ENCODE measurements at regions not wholly inside any gene's neighbourhood (a gene's known extent, or its start where the extent isn't known, plus 50 kb on each side); places are given as distances from the start of the nearest gene placed in this dataset.

DNA sequence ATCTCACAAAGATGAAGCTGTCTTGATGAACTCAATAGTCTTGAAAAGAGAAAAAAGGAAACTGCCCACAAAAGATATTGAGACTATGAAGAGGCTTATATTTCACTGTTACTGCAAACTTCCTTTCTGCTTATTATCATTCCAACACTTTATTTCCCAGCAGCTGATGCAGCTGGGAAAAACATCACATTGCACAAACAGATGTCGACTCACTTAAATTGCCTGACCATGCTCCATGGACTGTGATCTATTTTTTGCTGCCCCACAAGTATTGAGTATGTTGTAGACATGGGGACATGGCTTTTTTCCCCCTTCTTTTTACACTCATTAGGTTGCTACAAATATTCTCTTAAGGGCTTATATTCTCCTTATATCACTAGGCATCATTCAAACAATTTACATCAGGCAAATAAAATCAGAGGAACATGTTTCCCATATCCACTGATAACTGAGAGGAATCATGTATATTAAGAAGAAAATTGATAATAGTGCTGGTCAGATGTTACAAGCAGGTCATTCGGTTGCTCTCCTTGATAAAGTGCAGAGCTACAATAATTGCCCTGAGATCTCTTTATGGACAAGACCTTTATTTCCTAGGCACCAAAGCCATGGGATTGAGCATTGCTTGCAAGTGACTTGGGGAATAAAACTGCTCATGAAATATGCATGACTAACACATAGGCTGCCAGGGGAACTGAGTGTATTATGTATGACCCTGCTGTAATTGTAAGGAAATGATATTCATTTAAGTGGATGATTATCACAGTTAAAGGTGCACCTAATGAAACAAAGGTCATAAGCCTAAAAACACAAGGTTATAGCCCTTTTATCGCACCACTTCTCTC, 509.9 kb downstream of the ZNF608 start:
- no peaks in the 10 kb centered on the region for H3K79me2 ChIP-seq (ENCODE audit: insufficient read depth, low read length)
- no peak for DNase-seq
- Mint-ChIP-seq H3K4me1 (peaks cover 51 to 53% of the 10 kb centered on the region in 2 experiments), H3K9me3 (peaks cover 0 to 5% of the 10 kb centered on the region in 2 experiments; a peak in 2 of 5 replicates), H3K27ac (peak overlapping the region in 2 of 3 experiments; percentile 13 to 88; a peak in 4 of 7 replicates), H3K27me3 (ENCODE audit: low read depth) (no peaks in the 10 kb centered on the region; the same call in 1 of the 2 replicates), H3K4me3 (no peak overlapping the region), H3K36me3 (ENCODE audit: insufficient read depth in 1 of 3, low read depth in 3 of 3) (peaks cover 2 to 5% (median 5%) of the 10 kb centered on the region in 3 experiments; a peak in 3 of 7 replicates)
- H3K23ac ChIP-seq (ENCODE audit: insufficient read length, low read depth, low read length), result no peak overlapping the region
- H3K27ac ChIP-seq (ENCODE audit: insufficient read length, low read depth, low read length), result no peak overlapping the region
- no peak overlapping the region for H2BK15ac ChIP-seq (ENCODE audit: low read depth, low read length)
- TF ChIP-seq, protein P1, sequence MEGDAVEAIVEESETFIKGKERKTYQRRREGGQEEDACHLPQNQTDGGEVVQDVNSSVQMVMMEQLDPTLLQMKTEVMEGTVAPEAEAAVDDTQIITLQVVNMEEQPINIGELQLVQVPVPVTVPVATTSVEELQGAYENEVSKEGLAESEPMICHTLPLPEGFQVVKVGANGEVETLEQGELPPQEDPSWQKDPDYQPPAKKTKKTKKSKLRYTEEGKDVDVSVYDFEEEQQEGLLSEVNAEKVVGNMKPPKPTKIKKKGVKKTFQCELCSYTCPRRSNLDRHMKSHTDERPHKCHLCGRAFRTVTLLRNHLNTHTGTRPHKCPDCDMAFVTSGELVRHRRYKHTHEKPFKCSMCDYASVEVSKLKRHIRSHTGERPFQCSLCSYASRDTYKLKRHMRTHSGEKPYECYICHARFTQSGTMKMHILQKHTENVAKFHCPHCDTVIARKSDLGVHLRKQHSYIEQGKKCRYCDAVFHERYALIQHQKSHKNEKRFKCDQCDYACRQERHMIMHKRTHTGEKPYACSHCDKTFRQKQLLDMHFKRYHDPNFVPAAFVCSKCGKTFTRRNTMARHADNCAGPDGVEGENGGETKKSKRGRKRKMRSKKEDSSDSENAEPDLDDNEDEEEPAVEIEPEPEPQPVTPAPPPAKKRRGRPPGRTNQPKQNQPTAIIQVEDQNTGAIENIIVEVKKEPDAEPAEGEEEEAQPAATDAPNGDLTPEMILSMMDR (conservative IDR thresholded peaks at IDR 0.05), result no peak
- H4K8ac ChIP-seq (replicated peaks; ENCODE audit: insufficient read length, low read depth, low read length), result no peak overlapping the region
- no peak overlapping the region for H2BK120ac ChIP-seq (ENCODE audit: low read depth, low read length, poor library complexity, severe bottlenecking)
- no peaks in the 10 kb centered on the region for H3K27me3 ChIP-seq (ENCODE audit: insufficient read depth, low read length)
- H3K14ac ChIP-seq (ENCODE audit: insufficient read depth, low read length), result no peak overlapping the region
- no peak overlapping the region for H2BK20ac ChIP-seq (ENCODE audit: low read depth, low read length, poor library complexity, severe bottlenecking)
- H3K4me2 ChIP-seq (ENCODE audit: insufficient read depth, insufficient read length, low read length), result no peak overlapping the region
- H4K91ac ChIP-seq (ENCODE audit: insufficient read length, low read depth, low read length), result no peak overlapping the region
- H2BK12ac ChIP-seq (ENCODE audit: insufficient read length, low read depth, low read length), result no peak overlapping the region
- no peak overlapping the region for H3K4ac ChIP-seq (ENCODE audit: low read depth, low read length)
- no peak overlapping the region for H3K9ac ChIP-seq (ENCODE audit: extremely low read depth, insufficient read length, low read length)
- no peak overlapping the region for H3K18ac ChIP-seq (ENCODE audit: insufficient read length, low read depth, low read length)
- no peaks in the 10 kb centered on the region for H4K20me1 ChIP-seq (ENCODE audit: control insufficient read depth, insufficient read depth, insufficient read length)
- H2BK5ac ChIP-seq (ENCODE audit: insufficient read length, low read length), result no peak overlapping the region
- H2AFZ ChIP-seq (ENCODE audit: low read length), result no peak overlapping the region
- no peak overlapping the region for H3K56ac ChIP-seq (ENCODE audit: insufficient read length, low read depth, low read length)
- no peaks in the 10 kb centered on the region for H3K9me3 ChIP-seq (ENCODE audit: control insufficient read depth, low read depth, low read length)
- no peaks in the 10 kb centered on the region for H3K23me2 ChIP-seq (ENCODE audit: insufficient read length, low read depth, low read length, poor library complexity, severe bottlenecking)
- WGBS (ENCODE audit: extremely low coverage, insufficient read length, low lambda C conversion rate), result no CpG with 5 or more reads among the region's 3 CpGs
- no peak overlapping the region for H3T11ph ChIP-seq (ENCODE audit: low read length)
- H3K79me1 ChIP-seq (ENCODE audit: insufficient read depth, low read depth, low read length, poor library complexity, severe bottlenecking), result no peaks in the 10 kb centered on the region
- H3K4me1 ChIP-seq (ENCODE audit: insufficient read depth, low read length), result peaks cover 11% of the 10 kb centered on the region
- no peak overlapping the region for H4K5ac ChIP-seq (ENCODE audit: insufficient read length, low read depth, low read length)
- no peak overlapping the region for H2AK5ac ChIP-seq (ENCODE audit: insufficient read length, low read length)
